Activated naive CD4-positive, alpha-beta T cell (primary cell): ENCODE measurements at regions not wholly inside any gene's neighbourhood (a gene's known extent, or its start where the extent isn't known, plus 50 kb on each side); places are given as distances from the start of the nearest gene placed in this dataset.

Source experiments
- DNase-seq, 4 experiments: peaks; one replicate each; lab custom pipeline; 2025; lab: John Stamatoyannopoulos, UW

DNA sequence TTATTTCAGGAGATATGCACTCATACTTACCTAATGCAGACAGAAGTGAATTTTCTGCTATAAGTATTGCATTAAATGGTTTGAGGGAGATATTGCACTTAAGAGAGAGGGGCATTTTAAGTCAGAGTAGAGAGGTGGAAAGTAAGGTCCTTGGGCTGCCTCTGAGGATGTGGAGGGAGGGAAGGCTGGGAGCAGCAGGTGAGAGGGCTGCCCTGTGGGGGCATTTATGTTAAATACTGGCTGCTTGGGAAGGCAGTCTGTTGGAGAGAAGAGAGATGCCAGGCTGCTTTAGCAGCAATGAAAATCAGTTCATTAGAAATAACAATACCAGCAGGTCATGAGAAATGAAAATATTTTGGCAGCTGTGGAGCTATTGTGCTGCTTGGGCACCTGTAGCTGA lies 576.2 kb upstream of the HS6ST1 start:
- no peak for DNase-seq

DNA sequence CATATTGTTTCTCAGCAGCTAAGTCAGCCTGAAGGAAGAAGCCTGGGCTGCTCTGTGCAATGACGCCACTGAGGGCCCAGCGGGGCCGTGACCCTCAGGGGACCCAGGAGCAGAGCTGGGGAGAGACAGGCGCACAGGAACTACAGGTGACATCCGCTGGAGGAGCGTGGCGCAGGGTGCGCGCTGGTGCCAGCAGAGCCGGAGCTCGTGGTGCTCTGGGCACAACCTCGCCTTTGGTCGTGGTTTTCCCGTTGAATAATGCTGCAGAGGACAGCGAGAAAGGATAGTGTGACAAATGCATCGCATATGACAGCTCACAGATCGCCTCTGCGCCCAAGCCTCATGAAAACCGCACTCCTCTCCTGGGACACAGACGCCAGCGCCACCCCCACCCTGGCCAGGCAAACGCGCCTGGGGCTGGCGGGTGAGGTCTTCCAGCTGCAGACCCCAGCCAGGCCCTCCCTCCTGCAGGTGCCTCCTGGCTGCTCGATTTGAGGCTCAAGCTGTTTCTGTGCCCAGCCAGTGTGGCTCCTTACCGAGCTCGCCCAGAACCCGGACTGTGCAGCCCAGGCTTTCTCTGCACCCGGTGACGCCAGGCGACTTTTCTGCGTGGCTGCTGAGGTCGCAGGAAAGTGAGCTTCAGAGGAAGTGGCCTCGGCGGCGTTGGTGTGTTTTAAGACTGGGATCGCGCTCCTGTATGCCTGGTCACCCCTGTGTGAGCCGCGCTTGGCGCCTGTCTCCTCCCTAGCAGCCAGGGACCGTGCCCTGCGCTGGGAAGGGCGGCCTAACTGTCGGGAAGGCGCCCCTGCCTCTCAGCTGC lies 583.1 kb upstream of the HS6ST1 start:
- no peak for DNase-seq

DNA sequence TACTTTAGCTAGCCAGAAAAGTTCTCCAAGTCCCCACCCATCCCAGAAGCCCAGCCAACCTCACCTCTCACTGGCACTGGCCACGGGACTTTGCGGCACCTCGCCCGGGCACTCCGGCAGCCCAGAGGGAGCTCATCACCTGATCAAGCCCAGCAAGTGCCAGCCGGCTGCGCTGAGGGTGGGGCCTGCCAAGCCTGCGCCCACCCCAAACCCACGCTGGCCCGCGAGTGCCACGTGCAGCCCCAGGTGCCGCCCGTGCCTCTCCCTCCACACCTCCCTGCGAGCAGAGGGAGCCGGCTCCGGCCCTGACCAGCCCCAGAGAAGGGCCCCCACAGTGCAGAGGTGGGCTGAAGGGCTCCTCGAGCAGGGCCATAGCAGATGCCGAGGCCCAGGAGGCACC lies 585.0 kb upstream of the HS6ST1 start:
- no peak for DNase-seq

- DNase-seq = no peak
Measured at GRCh38 chr2:128911276-128911675, 592.6 kb upstream of the HS6ST1 start.

- DNase-seq = no peak
Measured at GRCh38 chr2:128914320-128914719, 595.7 kb upstream of the HS6ST1 start.

DNA sequence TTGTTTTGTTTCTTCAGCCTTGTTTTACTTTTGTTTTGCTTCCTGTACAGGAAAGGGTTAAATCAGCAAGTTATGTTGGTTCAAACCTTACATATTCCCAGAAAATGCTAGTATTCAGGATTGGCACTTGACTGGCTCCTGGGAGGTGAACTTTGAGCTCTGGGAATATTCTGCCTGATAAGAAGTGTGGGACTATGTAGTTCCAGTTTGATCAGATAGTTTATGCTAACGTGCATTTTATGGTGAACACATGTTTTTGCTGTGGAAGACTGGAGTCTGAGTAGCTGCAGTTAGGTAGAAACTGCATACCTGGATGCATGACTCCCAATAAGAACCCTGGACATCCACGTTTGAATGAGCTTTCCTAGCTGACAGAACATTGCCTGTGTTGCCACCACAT lies 603.1 kb upstream of the HS6ST1 start:
- no peak for DNase-seq

GRCh38 chr2:128922154-128922553 lies 603.5 kb upstream of the HS6ST1 start:
- DNase-seq = no peak

DNA sequence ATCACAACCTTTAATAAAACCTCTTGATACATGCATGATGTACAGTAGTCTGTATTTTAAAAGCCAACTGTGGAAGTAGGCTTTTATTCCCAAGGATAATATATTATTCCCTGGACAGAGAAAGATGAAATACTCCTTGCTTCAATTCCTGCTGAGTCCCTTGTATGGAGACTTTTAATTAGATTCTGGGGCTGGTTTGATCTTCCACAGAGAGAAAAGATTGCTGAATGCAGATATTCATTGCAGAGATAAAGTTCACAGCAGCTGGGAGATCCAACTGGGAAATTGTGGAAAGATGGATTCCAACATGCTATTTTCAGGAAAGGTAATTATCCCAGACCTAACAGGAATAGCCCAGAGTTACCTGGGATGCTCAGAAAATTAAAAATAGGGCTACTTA lies 607.0 kb upstream of the HS6ST1 start:
- no peak for DNase-seq

- no peak for DNase-seq
Measured at GRCh38 chr2:128930101-128930500, 611.4 kb upstream of the HS6ST1 start.

DNA sequence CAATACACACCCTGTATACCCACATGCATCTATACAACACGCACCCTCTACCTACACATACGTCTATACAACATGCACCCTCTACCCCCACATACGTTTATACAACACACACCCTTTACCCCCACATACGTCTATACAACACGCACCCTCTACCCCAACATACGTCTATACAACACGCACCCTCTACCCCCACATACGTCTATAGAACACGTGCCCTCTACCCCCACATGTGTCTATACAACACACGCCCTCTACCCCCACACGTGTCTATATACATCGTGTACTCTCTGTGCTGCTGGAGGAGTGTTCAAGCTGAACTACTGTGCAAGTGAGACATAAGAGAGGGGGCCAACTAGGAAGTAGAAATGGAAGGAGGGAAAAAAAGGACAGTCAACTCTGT lies 621.7 kb upstream of the HS6ST1 start:
- DNase-seq = no peak

- DNase-seq = no peak
Measured at GRCh38 chr2:128941751-128942150, 623.1 kb upstream of the HS6ST1 start.

GRCh38 chr2:128949360-128949759 lies 630.7 kb upstream of the HS6ST1 start:
- no peak for DNase-seq

DNA sequence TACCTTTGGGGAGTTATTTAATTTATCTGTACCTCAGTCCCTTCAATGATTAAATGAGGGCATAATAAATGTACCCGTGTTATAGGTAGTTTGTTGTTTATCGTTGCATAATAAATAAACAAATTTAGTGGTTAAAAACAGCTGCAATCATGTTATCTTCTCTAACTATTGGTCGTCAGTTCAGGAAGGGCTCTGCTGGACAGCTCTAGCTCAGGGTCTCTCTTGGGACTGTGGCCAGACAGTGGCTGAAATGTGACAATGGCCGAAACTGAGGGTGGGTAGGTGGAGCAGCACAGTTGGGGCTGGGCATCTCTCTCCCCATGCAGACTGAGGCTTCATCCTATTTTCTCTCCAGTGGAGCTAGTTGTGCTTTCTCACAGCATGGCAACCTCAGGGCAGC lies 632.1 kb upstream of the HS6ST1 start:
- DNase-seq = no peak

DNA sequence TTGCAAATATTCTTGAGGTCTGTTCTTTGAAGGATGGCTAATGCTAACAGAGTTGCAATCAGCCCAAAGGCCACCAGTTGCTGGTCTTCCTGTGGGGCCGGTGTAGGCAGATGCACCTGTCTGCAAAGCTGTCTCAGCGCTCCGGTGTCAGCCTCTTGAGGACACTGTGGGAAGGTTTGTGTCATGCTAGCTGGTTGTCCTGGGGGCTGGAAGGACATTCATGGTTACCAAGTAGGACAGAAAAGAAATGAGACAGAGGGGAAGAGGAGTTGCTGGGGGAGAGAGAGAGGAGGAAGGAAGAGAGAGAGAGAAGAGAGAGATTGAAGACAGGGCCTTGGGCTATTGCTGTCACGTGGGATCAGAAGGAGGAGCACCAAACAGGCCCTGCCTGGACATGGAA lies 639.6 kb upstream of the HS6ST1 start:
- DNase-seq = no peak

- no peak for DNase-seq
Measured at GRCh38 chr2:128967646-128968045, 649.0 kb upstream of the HS6ST1 start.

- no peak for DNase-seq
Measured at GRCh38 chr2:128969374-128969773, 650.7 kb upstream of the HS6ST1 start.

DNA sequence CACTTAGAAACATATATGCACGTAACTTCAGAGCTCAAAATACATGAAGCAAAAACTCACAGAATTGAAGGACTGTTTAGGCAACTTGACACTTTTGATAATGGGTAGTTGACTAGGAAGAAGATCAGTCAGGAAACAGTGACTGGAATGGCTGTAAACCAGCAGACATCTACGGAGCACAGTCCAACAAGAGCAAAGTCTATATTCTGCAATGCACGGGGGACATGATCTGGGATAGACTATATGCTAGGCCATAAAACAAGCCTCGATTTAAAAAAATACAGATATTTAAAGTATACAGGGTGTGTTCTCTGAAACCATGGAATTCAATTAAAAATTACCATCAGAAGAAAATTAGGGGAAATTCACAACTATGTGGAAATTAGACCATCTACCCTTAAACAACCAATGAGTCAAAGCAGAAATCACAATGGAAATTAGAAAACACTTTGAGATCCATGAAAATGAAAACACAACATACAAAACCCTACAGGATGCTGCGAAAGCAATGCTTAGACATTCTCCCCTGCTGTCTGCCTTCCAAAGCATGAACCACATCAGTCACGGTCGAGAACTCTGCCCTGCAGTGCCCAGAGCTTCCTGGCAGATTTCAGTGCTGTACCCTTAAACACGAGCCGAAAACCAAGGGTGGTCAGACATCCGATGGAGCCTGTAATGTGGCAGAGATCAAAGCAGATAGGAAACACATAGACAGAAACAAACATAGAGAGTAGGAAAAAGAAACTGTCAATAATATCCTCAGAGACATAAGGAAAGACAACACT lies 651.9 kb upstream of the HS6ST1 start:
- no peak for DNase-seq

DNA sequence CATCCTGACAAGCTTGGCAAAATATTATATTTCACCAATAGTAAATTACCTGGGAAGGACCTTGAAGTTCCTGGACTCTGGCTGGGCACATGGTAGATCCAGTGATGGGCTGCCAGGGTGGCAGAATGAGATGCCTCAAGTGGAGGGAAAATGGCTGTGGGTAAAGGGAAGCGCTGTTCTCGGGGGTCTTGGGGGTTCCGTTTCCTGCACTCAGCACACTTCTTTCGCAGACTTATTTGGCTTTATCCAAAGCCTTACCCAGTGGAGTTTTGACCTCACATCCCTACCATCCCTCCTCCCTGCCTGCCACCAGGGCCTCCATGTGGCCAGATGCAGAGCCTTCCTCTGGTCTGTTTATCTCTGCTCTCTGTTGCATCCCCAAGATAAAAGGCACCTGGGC lies 654.9 kb upstream of the HS6ST1 start:
- DNase-seq = no peak

- DNase-seq = no peak
Measured at GRCh38 chr2:128978212-128978611, 659.5 kb upstream of the HS6ST1 start.

GRCh38 chr2:128979182-128979581 lies 660.5 kb upstream of the HS6ST1 start:
- DNase-seq = no peak

DNA sequence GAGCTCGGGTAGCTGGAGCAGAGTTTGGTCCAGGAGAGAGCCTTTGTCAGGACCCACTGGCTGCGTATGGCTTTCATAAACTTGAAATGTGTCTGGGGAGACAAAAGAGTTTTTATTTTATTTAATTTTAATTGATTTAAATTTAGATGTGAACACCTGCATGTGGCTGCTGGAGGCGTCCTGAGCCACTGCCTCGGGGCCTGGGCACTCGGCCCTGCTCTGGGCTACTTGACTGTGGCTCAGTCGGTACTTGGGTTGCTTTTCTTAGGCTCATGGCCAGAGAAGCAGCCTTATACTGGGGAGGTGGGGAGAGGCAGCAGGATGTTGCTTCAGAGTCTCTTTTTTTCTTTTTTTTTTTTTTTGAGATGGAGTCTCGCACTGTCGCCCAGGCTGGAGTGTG lies 661.8 kb upstream of the HS6ST1 start:
- DNase-seq = no peak

DNA sequence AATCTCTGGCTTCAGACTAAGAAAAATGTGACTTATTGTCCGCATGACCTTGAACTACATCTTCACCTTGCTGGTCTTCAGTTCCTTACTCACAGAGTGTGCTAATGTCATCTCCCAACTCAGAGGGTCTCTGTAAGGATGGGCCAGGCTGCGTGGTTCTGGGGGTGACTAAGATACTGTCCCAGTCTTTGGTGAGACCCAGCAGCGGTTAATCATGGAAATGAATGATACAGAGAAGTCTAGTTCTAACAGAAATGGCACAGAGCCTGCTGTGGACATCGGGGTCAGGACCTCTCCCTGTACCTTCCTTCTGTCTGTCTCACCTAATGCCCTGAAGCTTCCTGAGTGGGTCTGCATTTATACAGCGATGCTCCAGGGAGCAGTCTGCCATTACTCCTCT lies 662.7 kb upstream of the HS6ST1 start:
- DNase-seq = no peak

DNA sequence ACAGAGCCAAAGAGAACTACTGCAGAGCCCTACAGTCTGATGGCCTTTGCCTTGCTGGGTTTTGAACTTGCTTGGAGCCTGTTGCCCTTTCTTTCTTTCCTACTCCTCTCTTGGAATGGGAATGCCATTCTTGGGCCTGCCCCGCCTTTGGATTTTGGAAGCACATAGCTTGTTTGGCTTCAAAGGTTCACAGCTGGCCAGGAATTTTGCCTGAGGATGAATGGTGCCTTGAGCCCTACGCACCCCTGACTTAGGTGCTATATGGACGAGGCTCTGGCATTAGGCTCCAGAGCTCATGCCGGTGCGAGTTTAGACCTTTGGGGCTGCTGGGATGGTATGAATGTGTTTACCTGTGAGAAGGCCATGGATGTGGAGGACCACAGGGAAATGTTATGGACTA lies 663.3 kb upstream of the HS6ST1 start:
- DNase-seq = no peak

- DNase-seq = no peak
Measured at GRCh38 chr2:128982670-128983069, 664.0 kb upstream of the HS6ST1 start.
